GM18951 (cell line): ENCODE measurements at regions not wholly inside any gene's neighbourhood (a gene's known extent, or its start where the extent isn't known, plus 50 kb on each side); places are given as distances from the start of the nearest gene placed in this dataset.
"Not testable (repeated sequence)": the region's sequence is repeated elsewhere in the genome, so short reads cannot be mapped to it uniquely, and the experiment has no call there.

Experiments used
- POLR2A ChIP-seq: IDR thresholded peaks from 4 replicates; pipeline ENCODE4 v1.6.1; 2011; ENCODE audit warnings: mild to moderate bottlenecking; ENCODE audit not compliant: insufficient read length, insufficient read depth; ENCODE audit errors: extremely low read depth
- in situ Hi-C: fragments of 300-500 bp; cut with MboI; formaldehyde crosslinking; loops from one replicate; pipeline ENCODE4 v1.12.0; 2022; ENCODE audit warnings: low sequenced_read_pairs, mixed read lengths, inconsistent platforms; ENCODE audit not compliant: unreplicated experiment

DNA sequence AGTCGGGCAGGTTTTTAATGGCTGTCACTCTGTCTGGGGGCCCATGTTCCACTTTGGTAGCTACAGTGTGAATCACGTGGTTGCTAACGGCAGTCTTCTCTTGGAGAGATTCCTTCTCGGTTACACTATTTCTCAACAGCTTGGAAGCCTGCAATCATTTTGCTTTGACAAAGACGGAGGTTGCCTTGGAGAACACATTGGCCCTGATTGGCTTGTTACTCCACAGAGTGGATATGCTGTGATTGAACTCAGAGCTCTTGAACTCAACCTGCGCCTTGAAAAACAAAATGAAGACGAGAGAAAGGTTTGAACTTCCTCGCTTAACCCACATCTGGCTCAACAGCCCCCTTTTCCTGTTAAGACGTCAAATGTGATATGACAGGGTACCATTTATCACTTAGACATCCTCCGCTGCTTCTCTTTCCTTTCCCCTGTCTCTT is 218.9 kb downstream of the MAF start:
- in situ Hi-C loops: no loop called here
- TF ChIP-seq POLR2A: no peak

DNA sequence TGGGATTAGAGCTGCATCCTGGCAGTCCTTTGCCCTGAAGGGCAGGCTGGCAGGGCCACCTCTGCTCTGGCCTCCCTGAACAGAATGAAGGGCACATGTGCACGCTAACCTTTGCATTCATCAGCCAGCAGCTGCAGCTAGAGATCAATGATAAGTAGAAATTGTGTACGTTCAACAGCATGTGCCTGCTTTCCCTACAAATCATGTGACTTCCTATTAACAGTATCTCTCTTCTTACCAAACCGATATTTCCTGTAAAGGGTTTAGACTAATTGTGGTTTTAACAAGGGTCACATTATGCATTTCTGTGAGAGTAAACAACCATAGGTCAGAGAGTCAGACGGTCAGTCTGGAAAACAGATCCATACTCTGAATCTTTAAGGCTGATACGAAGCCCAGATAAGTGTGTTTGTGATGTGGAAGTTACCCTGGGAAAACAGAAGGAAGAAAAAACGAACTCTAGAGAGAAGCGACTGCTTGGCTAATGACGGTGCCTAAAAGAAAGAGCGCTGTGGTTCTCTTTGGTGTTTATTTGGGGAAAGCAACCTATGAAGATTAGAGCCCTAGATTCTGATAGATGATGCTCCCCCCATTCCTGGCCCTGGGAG is 219.4 kb downstream of the MAF start:
- in situ Hi-C loops: no loop called here
- TF ChIP-seq POLR2A: no peak

GRCh38 chr16:79379095-79379494 is 221.4 kb downstream of the MAF start:
- in situ Hi-C loops: no loop called here
- TF ChIP-seq POLR2A: no peak

- in situ Hi-C loops: not testable (repeated sequence)
These were observed 223.5 kb downstream of the MAF start for GRCh38 chr16:79377082-79377481.

GRCh38 chr16:79375351-79375750 is 225.2 kb downstream of the MAF start:
- no peak for TF ChIP-seq POLR2A
- in situ Hi-C loops: no loop called here

DNA sequence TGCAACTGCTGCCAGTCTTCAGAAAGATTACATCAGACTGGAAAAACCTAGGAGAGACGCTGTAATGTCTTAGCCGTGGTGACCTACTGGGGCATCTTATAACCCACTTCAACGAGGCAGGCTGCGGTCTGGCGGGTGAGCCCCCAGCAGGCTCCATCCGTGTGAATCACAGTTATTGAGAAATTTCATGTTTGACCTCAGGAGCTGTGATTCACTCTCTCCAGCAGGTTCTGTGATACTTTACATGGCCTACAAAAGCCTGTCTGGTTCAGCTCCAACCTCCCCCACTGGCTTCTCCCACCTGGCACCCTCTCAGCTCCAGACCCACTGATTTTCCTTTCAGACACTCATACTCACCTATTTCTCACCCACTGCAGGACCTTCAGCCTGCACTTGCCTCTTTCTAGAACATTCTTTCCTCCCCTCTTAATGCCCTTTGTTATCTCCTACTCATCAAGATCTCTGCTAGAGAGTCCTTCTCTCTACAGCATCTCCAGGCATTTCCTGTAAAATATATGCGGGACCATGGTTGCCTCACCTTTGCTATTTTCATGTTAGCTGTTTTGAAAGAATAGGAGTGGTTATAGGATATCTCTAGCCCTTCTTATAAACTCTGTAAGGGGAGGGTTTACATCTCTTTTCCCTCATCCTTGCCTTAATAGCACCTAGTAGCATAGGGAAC is 227.9 kb downstream of the MAF start:
- in situ Hi-C loops: no loop called here
- TF ChIP-seq POLR2A: no peak

DNA sequence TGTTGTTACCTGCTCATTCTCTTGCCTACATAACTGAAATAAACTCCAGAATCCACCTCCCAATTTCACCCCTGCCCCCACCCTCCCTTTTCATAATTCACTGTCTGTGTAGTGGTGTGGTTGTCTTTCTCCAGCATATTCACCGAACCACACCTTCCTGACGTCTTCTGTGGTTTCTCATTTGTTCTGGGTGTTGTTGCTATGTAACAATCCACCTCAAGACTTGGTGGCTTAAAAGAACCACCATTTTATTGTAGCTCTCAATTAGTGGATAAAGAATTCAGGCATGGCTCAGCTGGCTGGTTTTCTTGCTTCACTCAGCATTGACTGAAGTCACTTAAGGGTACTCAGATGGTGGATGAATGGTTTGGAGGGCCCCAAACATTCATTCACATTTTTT is 229.8 kb downstream of the MAF start:
- no peak for TF ChIP-seq POLR2A
- in situ Hi-C loops: no loop called here

GRCh38 chr16:79369796-79370195 is 230.7 kb downstream of the MAF start:
- TF ChIP-seq POLR2A: no peak
- in situ Hi-C loops: no loop called here

GRCh38 chr16:79367822-79368221 is 232.7 kb downstream of the MAF start:
- TF ChIP-seq POLR2A: no peak
- in situ Hi-C loops: no loop called here

GRCh38 chr16:79366635-79367034 is 233.9 kb downstream of the MAF start:
- TF ChIP-seq POLR2A: no peak
- in situ Hi-C loops: no loop called here

DNA sequence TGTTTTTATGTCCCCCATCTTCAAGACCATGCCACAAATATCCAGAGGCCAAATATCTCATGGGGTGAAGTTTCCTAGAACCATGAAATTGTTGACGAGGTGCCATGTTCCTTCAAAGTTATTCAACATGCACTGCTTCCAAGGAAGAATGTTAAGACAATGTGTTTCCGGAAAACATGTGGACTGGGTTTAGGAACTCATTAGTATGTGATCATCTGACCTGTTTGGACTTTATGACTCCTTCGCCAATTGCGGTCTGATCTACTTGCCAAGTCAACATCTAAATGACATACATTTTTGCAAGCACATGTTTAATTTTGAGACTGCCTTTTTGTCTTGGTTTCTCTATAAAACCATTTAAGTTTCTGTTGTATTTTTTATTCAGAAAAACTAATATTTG is 234.8 kb downstream of the MAF start:
- in situ Hi-C loops: no loop called here
- TF ChIP-seq POLR2A: no peak

GRCh38 chr16:79363484-79363883 is 237.1 kb downstream of the MAF start:
- in situ Hi-C loops: no loop called here
- TF ChIP-seq POLR2A: no peak

GRCh38 chr16:79363035-79363434 is 237.5 kb downstream of the MAF start:
- in situ Hi-C loops: no loop called here

DNA sequence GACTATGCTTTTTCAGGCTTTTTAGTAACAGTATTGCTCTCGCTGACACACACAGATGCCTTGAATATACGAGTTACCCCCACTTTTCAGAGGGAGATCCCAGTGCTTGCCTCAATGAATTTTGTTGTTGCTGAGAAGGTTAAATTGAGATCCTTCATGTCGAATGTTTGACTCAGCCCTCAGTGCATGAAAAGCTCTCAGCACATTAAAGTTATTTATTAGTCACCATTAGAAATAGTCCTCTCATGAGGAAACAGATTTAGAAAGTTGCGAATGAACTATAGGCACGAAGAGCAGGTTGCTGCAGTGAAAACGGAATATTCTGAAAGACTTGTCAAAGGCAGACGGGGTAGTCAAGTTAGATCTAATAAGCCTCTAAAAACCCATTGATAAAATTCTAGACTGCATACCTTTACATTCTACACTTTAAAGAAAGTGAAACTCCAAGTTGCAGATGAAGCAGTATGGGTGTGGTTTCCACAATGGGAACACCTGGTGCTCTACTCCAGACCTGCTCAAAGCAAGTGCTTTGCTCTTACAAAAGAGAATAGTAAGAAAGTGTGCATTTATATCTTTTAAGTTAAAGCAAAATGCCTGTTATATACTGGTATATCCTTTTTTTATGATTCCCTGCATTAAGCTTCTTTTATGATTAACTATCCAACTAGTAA is 238.1 kb downstream of the MAF start:
- no peak for TF ChIP-seq POLR2A
- in situ Hi-C loops: no loop called here

More at GRCh38 chr16:79363035-79363434, 237.5 kb downstream of the MAF start:
- TF ChIP-seq POLR2A: no peak
